NOMO-1 treated with dmso at 0.1 percent for 144 hours (cell line): ENCODE measurements at regions not wholly inside any gene's neighbourhood (a gene's known extent, or its start where the extent isn't known, plus 50 kb on each side); places are given as distances from the start of the nearest gene placed in this dataset.
"Not testable (repeated sequence)": the region's sequence is repeated elsewhere in the genome, so short reads cannot be mapped to it uniquely, and the experiment has no call there.

Experiments
- DNase-seq: peaks from one replicate; lab custom pipeline; 2025; ENCODE audit not compliant: unreplicated experiment; lab: John Stamatoyannopoulos, UW

DNA sequence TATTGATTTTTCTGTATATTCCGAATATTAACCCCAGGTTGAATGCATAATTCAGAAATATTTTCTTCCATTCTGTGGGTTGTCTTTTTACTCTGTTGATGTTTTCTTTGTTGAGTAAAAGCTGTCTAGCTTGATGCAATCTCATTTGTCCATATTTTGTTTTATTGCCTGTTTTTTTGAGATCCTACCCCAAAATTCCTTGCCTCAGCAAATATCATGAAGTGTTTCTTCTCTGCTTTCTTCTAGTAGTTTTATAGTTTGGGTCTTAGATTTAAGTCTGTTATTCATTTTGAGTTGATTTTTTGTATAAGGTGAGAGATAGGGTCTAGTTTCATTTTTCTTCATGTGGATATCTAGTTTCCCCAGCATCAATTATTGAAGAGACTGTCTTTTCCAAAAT lies 467.9 kb upstream of the GCFC2 start:
- DNase-seq = no peak

DNA sequence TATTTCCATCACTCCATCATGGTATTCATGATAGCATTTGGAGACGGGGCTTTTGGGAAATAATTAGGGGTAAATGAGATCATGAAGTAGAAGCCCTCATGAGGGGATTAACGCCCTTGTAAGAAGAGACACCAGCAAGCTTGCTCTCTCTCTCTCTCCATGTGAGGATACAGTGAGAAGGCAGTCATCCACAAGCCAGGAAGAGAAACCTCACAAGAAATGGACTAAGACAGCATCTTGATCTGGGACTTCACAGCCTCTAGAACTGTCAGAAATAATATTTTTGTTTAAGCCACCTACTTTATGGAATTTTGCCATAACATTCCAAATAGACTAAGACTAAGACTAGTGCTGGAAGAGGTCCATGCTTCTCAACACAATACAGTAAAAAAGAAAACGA lies 464.6 kb upstream of the GCFC2 start:
- DNase-seq = no peak

DNA sequence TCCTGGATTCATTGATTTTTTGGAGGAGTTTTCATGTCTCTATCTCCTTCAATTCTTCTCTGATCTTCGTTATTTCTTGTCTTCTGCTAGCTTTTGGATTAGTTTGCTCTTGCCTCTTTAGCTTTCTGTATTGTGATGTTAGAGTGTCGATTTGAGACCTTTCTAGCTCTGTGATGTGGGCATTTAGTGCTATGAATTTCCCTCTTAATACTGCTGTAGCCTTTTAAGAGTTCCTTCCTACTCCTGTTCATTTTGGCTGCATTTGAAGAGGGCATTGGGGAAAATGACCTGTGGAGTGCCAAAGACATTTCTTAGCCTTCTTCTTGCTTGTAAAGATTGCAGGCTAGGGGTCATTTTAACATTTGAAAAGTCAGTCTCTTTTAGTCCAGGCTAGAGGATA lies 463.8 kb upstream of the GCFC2 start:
- no peak for DNase-seq

DNA sequence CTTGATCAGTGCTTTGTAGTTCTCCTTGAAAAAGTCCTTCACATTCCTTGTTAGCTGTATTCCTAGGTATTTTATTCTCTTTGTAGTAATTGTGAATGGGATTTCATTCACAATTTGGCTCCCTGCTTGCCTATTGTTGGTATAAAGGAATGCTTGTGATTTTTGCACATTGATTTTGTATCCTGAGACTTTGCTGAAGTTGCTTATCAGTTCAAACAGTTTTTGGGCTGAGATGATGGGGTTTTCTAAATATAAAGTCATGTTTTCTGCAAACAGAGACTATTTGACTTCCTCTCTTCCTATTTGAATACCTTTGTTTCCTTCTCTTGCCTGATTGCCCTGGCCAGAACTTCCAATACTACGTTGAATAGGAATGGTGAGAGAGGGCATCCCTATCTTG lies 462.5 kb upstream of the GCFC2 start:
- DNase-seq = not testable (repeated sequence)

DNA sequence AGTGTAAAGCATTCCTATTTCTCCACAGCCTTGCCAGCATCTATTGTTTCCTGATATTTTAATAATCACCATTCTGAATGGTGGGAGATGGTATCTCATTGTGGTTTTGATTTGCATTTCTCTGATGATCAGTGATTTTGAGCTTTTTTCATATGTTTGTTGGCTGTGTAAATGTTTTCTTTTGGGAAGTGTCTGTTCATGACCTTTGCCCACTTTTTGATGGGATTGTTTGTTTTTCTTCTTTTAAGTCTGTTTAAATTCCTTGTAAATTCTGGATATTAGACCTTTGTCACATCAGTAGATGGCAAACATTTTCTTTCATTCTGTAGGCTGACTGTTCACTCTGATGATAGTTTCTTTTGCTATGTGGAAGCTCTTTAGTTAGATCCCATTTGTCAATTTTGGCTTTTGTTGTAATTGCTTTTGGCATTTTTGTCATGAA lies 461.5 kb upstream of the GCFC2 start:
- DNase-seq = not testable (repeated sequence)

DNA sequence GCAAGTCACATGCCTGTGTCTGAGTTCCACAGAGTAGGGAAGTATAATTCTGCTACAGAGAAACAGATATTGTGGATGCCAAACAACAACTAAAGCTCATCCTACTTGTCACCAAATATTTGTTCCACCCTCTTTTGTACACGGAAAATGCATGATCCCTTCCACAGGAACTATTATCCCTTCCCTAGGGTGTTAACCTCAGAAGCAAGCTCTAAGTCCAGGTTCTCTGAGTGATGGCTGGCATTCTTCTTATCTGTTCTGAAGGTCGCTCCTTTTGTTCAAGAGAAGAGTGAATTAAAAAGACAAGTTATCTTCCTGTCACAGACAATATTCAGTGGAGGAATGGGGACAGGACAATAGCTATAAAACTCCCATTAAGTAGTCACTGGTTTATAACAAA lies 460.1 kb upstream of the GCFC2 start:
- no peak for DNase-seq

DNA sequence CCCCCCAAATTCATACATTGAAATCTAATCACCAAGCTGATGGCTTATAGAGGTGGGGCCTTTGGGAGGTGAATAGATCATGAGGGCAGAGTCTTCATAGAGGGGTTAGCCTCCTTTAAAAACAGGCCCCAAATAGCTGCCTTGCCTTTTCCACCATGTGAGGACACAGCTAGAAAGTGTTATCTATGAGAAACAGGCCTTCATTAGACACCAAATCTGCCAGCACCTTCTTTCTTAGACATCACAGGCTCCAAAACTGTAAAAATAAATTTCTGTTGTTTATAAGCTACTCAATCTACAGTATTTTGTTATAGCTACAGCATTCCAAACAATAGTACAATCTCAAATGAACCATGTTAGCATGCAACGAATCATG lies 459.3 kb upstream of the GCFC2 start:
- DNase-seq = no peak

DNA sequence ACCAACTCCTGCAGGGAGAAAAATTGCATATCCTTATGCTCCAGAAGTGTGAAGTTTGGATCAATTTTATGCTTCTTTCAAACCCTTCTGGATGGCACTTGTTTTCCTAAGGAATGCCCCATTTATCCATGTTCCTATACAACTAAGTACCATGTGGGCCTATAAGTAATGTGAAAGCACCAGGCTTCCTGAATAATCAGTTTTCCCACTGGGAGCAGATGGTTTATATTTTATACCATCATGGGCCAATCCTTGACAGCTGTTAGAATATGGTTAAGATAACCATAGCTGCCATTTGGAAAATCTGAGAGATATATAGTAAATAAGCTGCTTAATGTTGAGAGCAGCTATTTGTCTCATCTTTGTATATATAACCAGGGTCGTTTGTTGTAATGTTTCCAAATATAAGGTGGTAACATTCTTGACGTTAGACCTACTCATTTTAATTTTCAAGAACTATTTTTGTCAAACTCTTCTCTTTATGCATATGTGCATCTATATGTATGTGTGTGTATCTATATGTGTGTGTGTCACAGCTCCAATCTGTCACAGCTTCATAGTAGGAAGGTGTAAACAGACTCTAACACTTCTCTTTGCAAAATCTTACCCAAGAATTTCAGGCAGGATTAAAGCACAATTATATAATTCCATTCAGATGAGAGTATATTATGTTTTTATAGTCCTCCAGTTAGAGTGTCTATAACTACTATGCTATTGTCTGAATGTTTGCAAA lies 458.7 kb upstream of the GCFC2 start:
- DNase-seq = no peak

DNA sequence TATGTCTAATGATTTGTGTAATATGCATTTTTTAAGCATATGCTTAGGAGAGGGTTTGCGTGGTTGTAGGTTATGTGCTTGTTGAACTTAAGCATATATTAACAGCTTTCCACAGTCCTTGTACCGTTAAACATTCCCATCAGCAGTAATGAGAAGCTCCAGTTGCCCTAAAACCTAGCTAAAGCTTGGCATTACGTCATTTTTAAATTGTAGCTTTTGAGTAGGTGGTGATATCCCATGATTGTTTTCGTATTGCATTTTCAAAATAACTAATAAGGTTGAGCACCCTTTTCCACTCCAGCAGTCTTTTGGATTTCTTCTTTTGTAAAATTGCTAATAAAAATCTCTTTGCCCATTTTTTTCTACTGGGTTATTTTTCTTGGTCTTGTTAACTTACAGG lies 453.1 kb upstream of the GCFC2 start:
- DNase-seq = no peak

DNA sequence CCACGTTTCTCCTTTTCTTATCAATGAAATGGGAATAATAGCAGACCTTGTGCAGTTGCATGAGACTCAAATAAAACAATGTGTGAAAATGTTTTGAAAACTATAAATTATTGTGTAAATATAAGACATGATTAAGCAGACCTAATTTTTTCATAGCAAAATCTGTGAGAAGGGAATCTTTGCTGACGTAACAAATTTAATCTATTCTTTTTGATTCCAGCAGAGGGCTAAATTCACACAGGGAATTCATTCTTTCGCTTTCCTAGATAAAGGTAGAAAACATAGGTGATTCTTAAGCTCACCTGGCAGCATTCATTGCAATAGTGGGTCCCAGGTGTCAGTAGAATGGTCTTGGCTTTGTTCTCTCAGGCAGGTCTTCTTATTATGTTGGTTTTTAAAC lies 450.0 kb upstream of the GCFC2 start:
- DNase-seq = no peak

DNA sequence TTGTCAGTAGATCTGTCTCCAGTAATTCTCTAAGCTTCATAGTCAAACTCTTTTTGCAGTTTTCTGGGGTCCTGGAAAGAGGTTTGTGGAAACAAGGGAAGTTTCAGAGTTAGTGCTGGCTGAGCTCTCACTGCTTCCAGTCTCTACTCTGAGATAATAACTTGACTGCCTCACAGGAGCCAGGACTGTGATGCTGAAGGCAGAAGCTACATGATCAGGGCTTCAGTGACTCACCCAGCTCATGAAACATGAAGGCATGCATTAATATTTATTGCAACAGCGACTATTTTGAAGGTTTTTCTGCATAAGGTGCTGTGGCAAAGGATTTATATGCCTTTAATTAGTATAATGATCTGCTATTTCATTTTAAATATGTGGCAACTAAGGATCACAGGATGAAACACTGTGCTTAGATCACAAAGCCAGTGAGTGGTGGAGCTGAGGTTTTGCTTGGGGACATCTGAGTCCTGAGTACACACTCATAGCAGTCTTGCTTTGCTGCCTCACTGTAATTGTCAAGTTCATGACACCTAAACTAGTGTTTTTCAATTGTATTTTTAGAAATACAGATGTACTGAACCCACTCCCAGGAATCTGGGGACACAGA lies 448.4 kb upstream of the GCFC2 start:
- DNase-seq = no peak

DNA sequence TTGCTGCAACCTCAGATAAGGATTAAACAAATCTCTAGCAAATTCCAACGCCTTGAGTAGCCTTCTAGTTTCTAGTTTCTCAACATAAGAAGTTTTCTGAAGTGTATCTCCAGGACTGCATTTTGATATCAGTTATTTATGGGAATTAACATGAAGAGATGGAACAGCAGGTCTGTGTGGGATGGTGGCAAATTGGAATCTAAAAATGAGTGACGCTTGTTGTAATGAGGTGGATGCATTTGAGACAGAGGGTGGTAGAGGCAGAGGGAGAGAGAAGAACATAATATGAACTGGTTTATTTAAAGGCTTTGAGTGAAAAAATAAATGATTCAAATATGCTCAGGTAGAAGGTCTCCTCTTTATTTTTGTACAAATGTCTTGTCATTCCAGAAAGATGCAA lies 446.8 kb upstream of the GCFC2 start:
- DNase-seq = no peak

DNA sequence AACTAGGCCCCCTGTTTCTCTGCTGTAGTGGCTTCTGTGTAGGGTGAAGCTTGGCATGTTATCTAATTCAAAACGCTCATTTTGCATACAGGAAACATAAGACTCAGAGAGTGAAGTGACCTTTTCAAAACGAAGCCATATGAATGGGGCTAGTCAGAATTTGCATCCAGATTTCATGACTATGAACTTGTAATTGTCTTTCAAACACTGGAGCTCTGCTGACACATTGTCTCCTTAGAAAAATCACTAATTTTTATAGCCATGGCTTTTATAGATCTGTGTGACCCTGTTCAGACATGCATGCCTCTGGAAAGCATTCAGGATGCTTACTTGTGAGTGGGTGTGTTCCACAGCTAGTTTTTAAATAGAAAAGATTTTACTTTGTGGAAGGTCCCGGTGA lies 444.3 kb upstream of the GCFC2 start:
- no peak for DNase-seq

DNA sequence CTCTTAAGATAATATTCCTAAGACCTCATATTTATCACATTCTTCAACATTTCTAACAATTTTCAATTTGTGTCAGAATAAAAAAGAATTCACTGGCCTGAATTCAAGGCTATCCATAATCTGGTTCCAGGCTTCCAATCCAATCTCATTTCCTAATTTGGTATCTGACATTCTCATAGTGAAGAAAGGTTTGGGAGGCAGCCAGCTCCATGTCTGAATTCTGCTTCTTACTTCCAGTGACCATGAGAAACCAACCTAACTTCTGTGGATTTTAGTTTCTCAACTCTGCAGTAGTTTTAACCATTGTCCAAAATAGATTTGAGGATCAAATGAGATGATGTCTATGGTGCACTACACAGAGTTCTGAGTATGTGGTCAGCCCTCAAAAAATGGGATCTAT lies 439.1 kb upstream of the GCFC2 start:
- DNase-seq = no peak

DNA sequence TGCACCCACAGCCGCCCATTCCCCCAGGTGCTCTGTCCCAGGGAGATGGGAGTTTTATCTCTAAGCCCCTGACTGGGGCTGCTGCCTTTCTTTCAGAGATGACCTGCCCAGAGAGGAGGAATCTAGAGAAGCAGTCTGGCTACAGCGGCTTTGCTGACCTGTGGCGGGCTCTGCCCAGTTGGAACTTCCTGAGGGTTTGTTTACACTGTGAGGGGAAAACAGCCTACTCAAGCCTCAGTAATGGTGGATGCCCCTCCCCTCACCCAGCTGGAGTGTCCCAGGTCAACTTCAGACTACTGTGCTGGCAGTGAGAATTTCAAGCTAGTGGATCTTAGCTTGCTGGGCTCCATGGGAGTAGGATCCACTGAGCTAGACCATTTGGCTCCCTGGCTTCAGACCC lies 428.6 kb upstream of the GCFC2 start:
- not testable (repeated sequence) for DNase-seq

DNA sequence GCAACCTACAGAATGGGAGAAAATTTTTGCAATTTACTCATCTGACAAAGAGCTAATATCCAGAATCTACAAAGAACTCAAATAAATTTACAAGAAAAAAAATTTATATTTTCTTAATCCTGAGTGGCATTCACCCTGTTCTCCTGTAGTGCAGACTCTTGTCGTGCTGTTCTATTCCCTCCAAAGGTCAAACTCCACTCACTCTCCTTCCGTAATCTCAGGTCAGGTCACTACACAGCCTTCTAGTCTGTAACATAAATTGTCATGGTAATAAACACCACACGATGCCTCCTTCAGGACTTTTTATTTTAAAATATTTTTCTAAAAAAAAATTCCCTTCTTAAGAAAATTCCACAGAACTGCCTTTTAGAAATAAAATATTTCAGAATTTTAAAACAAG lies 417.9 kb upstream of the GCFC2 start:
- no peak for DNase-seq

DNA sequence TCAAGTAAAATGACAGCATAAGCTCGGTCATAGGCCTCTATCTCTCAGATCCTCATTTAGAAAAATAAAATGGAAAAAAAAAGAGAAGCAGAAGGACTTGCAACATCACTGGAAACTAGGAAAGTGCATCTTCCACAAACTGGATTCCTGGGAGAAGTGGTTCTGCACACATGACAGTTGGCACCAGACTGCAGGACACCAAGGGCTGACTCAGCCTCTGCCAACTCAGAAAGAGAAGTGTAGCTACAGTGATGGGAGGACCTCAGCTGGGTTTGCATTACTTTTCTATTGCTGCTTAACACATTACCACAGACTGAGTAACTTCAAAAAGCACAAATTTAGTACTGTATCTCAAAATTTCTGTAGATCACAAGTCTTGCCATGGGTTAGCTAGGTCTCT lies 409.5 kb upstream of the GCFC2 start:
- no peak for DNase-seq

DNA sequence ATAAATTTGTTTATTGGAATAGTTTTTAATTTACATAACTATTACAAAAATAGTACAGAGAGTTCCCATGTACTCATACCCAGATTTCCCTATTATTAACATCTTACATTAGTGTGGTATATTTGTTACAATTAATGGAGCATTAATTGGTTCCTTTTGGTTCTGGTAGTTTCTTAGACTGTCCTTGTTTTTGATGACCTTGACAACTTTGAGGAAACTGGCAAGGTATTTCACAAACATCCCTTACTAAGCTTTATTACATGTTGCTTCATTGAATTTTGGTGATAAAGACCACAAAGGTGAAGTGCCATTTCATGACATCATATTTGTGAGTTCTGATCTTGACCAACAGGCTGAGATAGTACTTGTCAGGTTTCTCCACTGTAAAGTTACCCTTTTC lies 379.0 kb upstream of the GCFC2 start:
- DNase-seq = no peak

DNA sequence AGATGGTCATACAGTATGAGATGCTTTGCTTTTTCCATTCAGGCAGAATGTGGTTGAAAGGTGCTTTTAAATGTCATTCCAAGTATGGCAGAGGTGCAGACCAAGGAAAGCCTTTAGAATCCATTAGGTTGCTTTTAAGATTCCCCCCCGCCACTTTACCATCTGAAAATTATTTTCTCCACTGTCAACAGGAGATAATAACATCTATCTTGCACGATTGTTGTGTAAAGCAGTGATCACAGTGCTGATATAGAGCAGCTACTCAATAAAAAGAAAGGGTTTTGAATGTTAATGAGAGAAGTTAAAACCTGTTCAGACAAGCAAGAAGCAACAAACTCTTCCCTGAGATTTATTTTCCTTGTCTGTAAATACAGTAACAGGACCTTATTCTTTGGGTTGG lies 372.5 kb upstream of the GCFC2 start:
- DNase-seq = no peak

DNA sequence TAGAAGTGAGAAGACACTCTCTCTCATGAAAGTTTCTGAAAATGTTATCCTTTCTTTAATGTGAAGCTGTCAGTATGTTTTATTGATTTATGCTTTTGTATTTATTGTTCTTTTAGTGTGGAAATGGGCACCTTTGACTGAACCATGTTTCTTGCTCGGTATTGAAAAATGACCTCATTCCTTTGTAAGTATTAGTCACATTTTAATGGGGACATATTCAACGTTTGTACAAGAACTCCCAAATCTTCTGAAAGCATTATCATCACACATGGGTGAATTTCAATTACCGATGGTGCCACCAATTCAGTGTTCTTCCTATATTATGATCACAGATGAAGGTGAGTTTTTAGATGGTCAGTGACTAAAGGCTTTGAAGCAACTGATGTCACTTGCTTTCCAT lies 371.8 kb upstream of the GCFC2 start:
- no peak for DNase-seq

DNA sequence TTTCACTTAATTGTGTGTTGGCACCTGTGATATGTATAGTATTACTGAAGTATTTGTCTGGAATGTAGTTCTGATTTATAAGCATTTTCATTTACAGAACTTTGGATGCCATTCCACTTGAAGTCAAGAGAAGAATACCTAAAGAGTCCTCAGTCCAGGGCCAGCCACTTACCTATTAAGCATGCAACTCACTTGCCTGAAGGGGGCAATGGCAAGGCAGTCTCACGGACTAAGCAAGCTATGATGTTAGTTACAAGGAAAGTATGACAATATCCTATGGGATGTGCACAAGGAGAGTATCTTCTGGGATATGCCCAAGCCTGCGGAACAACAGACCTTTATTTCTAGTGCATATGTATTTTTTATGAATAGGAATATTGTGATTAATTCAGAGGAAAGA lies 369.4 kb upstream of the GCFC2 start:
- DNase-seq = no peak

DNA sequence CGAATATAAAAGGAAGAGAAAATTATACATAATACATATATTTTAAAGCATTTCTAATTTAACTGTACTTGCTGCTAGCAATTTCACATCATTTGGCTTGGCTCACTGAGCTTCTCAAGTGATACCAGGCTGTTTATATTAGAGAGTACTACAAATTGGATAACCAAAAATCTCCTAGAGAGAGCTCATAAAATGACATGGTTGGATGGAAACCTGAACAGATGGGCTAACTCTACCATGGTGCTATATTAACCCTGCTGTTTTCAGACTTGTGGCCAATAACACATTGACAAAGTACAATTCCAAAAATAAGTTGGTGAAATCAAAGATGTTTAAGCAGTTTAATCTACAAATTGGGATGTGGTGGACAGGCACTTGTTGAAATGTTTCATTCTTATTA lies 364.4 kb upstream of the GCFC2 start:
- DNase-seq = no peak

DNA sequence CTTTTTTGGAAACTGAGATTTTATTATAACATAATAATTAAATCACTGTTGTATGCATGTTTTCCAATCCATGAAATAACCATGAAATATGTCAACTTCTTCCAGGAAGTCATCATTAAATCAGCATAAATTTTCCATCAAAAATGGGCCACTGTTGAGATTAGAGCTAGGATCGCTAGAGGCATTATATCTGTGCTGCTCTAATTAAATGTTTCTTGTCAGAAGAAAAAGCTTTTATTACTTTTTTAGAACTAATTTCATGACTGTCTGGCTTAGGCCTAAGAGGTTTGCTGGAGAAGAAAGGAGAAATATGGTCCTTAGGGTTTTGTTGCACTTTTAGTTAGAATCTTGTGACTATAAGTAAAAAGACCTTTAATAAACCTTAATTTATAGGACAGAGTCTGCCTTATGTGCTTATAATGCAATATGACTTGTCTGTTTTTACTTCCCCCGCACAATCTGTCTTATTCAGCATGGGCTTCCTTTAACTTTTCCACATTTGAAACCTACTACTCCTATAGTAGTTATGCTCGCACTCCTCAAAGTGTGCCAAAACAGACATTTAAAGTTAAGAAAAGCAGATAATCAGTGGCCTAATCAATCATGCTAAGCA lies 363.4 kb upstream of the GCFC2 start:
- no peak for DNase-seq
